ENCODE measurements at regions not wholly inside any gene's neighbourhood (a gene's known extent, or its start where the extent isn't known, plus 50 kb on each side); places are given as distances from the start of the nearest gene placed in this dataset.

DNA sequence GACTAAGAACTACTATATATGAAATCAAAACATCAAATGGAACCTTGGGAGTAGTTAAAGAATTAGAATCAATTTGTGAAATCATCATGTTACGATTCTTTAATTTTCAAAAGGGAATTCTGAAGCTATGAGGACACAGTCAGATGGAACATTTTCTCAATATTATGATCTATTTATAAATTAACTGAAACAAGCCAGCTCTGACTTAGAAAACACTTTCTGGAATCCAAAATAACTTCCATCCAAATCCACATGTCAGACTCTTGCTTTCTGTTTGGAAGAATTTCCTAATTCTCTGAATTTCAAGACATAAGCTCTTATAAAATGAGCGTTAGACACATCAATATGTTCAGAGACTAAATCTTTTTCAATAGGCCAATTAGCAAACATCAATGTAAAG lies 737.7 kb upstream of the SOX9 start:
- TF ChIP-seq EZH2 (IDR thresholded peaks at IDR 0.05; ENCODE audit: borderline replicate concordance, insufficient read depth, low read depth, low read length, poor library complexity, severe bottlenecking), result no peak
- no peak for TF ChIP-seq CTCF (IDR thresholded peaks at IDR 0.05)

All from B cell (primary cell).